ENCODE measurements at regions not wholly inside any gene's neighbourhood (a gene's known extent, or its start where the extent isn't known, plus 50 kb on each side); places are given as distances from the start of the nearest gene placed in this dataset.

- no peak for TF ChIP-seq CTCF (IDR thresholded peaks at IDR 0.05)
- TF ChIP-seq POLR2A (IDR thresholded peaks at IDR 0.05): no peak
- no peak for DNase-seq
- H3K36me3 ChIP-seq: no peaks in the 10 kb centered on the region
These were observed 223.5 kb upstream of the GHITM start for GRCh38 chr10:83915801-83916200.

GRCh38 chr10:83917537-83918506, 221.5 kb upstream of the GHITM start:
- intact Hi-C loops (cut with DNase I; ENCODE audit: low total_unique reads): no loop called here
- H3K36me3 ChIP-seq: no peaks in the 10 kb centered on the region

More at GRCh38 chr10:83915801-83916200, 223.5 kb upstream of the GHITM start:
- Histone ChIP-seq H3K4me3 (no peak overlapping the region), H3K4me1 (no peaks in the 10 kb centered on the region), H3K9me3 (no peaks in the 10 kb centered on the region), H3K27ac (no peak overlapping the region), H3K27me3 (no peaks in the 10 kb centered on the region)
- intact Hi-C loops (cut with DNase I; ENCODE audit: low total_unique reads): no loop called here

GRCh38 chr10:83919187-83919586, 220.1 kb upstream of the GHITM start:
- DNase-seq: no peak
- Histone ChIP-seq H3K4me3 (no peak overlapping the region), H3K9me3 (no peaks in the 10 kb centered on the region), H3K27ac (no peak overlapping the region), H3K4me1 (no peaks in the 10 kb centered on the region), H3K27me3 (no peaks in the 10 kb centered on the region), H3K36me3 (no peaks in the 10 kb centered on the region)
- TF ChIP-seq CTCF (IDR thresholded peaks at IDR 0.05) (no peak), POLR2A (IDR thresholded peaks at IDR 0.05) (no peak)
- intact Hi-C loops (cut with DNase I; ENCODE audit: low total_unique reads): no loop called here

More at GRCh38 chr10:83917537-83918506, 221.5 kb upstream of the GHITM start:
- H3K9me3 ChIP-seq: no peaks in the 10 kb centered on the region
- H3K4me3 ChIP-seq: no peak overlapping the region
- no peaks in the 10 kb centered on the region for H3K4me1 ChIP-seq
- no peak for DNase-seq
- TF ChIP-seq POLR2A (IDR thresholded peaks at IDR 0.05) (no peak), CTCF (IDR thresholded peaks at IDR 0.05) (peak in 1 of 4 experiments; percentile 14)
- no peaks in the 10 kb centered on the region for H3K27me3 ChIP-seq
- no peak overlapping the region for H3K27ac ChIP-seq

GRCh38 chr10:83921984-83922860, 217.1 kb upstream of the GHITM start:
- no peaks in the 10 kb centered on the region for H3K9me3 ChIP-seq
- H3K27me3 ChIP-seq: no peaks in the 10 kb centered on the region
- H3K27ac ChIP-seq: no peak overlapping the region
- intact Hi-C loops (cut with DNase I; ENCODE audit: low total_unique reads): no loop called here
- DNase-seq: no peak
- no peak overlapping the region for H3K4me3 ChIP-seq
- no peaks in the 10 kb centered on the region for H3K36me3 ChIP-seq
- H3K4me1 ChIP-seq: no peaks in the 10 kb centered on the region
- TF ChIP-seq POLR2A (IDR thresholded peaks at IDR 0.05): no peak
- no peak for TF ChIP-seq CTCF (IDR thresholded peaks at IDR 0.05)

Measured in uterus (tissue), 3 donors.